ENCODE measurements at regions not wholly inside any gene's neighbourhood (a gene's known extent, or its start where the extent isn't known, plus 50 kb on each side); places are given as distances from the start of the nearest gene placed in this dataset.

DNA sequence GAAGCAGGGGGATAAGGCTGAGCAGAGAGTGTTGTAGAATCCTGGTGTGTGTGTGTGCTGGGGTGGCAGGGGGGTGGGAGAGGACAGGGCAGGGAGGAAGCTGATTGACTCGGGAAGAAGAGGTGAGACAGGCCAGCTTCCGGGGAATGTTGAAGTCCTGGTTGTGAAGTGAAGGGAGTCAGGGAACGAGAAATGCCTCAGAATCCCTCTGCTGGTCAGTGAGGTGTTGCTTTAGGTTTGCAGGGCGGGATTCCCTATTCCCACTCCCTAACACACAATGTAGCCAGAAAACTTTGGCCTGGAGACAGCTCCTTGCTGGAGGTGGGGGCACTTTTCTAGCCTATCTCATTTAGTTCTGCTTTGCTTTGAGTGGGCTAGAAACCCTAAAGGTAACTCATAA, 265.1 kb downstream of the HAUS1 start:
- TF ChIP-seq, protein P1, sequence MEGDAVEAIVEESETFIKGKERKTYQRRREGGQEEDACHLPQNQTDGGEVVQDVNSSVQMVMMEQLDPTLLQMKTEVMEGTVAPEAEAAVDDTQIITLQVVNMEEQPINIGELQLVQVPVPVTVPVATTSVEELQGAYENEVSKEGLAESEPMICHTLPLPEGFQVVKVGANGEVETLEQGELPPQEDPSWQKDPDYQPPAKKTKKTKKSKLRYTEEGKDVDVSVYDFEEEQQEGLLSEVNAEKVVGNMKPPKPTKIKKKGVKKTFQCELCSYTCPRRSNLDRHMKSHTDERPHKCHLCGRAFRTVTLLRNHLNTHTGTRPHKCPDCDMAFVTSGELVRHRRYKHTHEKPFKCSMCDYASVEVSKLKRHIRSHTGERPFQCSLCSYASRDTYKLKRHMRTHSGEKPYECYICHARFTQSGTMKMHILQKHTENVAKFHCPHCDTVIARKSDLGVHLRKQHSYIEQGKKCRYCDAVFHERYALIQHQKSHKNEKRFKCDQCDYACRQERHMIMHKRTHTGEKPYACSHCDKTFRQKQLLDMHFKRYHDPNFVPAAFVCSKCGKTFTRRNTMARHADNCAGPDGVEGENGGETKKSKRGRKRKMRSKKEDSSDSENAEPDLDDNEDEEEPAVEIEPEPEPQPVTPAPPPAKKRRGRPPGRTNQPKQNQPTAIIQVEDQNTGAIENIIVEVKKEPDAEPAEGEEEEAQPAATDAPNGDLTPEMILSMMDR (conservative IDR thresholded peaks at IDR 0.05; ENCODE audit: low read depth, low read length) = no peak
- TF ChIP-seq EZH2 (IDR thresholded peaks at IDR 0.05; ENCODE audit: low read length, unreplicated experiment) = no peak
